ENCODE measurements at regions not wholly inside any gene's neighbourhood (a gene's known extent, or its start where the extent isn't known, plus 50 kb on each side); places are given as distances from the start of the nearest gene placed in this dataset.

DNA sequence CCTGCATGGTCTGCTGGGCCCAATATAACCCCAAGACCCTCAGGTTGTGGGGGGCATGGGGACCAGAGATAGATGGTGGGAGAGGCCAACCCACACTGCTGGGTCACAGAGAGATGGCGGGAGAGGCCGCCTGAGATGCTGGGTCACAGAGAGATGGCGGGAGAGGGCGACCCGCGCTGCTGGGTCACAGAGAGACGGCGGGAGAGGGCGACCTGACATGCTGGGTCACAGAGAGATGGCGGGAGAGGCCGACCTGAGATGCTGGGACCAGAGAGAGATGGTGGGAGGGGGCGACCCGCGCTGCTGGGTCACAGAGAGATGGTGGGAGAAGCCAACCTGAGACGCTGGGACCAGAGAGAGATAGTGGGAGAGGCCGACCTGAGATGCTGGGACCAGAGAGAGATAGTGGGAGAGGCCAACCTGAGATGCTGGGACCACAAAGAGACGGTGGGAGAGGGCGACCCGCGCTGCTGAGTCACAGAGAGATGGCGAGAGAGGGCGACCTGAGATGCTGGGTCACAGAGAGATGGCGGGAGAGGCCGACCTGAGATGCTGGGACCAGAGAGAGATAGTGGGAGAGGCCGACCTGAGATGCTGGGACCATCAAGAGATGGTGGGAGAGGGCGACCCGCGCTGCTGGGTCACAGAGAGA, 133.2 kb downstream of the DLL1 start:
- 91 to 95% methylated on average over 28 of the region's 28 CpGs for WGBS, 2 experiments (ENCODE audit: insufficient coverage in 2 of 2)
- Histone ChIP-seq H3K4me1 (ENCODE audit: control insufficient read depth, insufficient read depth, low read length, poor library complexity, severe bottlenecking) (peaks cover 4% of the 10 kb centered on the region), H3K36me3 (ENCODE audit: control insufficient read depth, insufficient read depth, low read length) (no peaks in the 10 kb centered on the region), H3K27ac (ENCODE audit: low read depth, low read length, severe bottlenecking) (no peak overlapping the region), H3K4me3 (ENCODE audit: extremely low read depth, insufficient read depth, low read length, poor library complexity, severe bottlenecking) (no peak overlapping the region), H3K9me3 (ENCODE audit: control insufficient read depth, low read length) (no peaks in the 10 kb centered on the region)

- 92 to 94% methylated on average over 32 to 34 of the region's 34 CpGs for WGBS, 2 experiments (ENCODE audit: insufficient coverage in 2 of 2)
- Histone ChIP-seq H3K36me3 (ENCODE audit: control insufficient read depth, insufficient read depth, low read length) (no peaks in the 10 kb centered on the region), H3K9me3 (ENCODE audit: control insufficient read depth, low read length) (no peaks in the 10 kb centered on the region), H3K4me3 (ENCODE audit: extremely low read depth, insufficient read depth, low read length, poor library complexity, severe bottlenecking) (no peak overlapping the region), H3K4me1 (ENCODE audit: control insufficient read depth, insufficient read depth, low read length, poor library complexity, severe bottlenecking) (peaks cover 8% of the 10 kb centered on the region), H3K27ac (ENCODE audit: low read depth, low read length, severe bottlenecking) (no peak overlapping the region)
These were observed 134.2 kb downstream of the DLL1 start for GRCh38 chr6:170156448-170157375.

DNA sequence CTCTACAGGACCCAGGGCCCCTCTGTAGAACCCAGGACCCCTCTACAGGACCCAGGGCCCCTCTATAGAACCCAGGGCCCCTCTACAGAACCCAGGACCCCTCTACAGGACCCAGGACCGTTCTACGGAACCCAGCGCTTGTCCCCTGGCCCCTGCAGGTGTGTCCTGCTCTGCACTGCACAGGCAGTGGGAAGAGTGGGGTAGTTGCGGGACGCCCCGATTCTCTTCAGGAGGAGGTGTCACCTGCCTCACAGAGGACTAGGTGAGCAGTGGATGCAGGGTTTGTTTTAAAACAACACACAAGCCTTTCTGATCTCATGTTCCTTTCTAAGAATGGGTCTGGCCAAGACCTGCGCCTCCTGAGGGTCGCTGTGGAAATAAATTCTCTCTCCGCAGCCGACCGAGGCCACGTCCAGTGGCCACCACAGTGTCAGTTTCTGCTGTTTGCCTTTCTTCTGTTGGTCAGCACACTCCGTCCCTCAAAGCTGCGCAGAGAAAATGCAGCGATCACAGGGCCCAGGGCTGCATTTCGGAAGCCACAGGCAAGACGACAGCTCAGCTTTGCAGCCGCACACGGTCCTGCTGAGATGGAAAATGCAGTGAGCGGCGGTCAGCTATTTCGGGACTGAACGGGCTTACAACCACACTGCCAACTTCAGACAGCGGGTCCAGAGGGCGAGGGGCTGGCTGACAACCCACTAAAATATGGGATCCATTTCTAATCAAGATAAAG, 135.2 kb downstream of the DLL1 start:
- Histone ChIP-seq H3K27ac (ENCODE audit: low read depth, low read length, severe bottlenecking) (no peak overlapping the region), H3K4me3 (ENCODE audit: extremely low read depth, insufficient read depth, low read length, poor library complexity, severe bottlenecking) (no peak overlapping the region), H3K9me3 (ENCODE audit: control insufficient read depth, low read length) (no peaks in the 10 kb centered on the region), H3K4me1 (ENCODE audit: control insufficient read depth, insufficient read depth, low read length, poor library complexity, severe bottlenecking) (peaks cover 8% of the 10 kb centered on the region), H3K36me3 (ENCODE audit: control insufficient read depth, insufficient read depth, low read length) (no peaks in the 10 kb centered on the region)
- 87 to 93% methylated on average over 15 to 17 of the region's 25 CpGs for WGBS, 2 experiments (ENCODE audit: insufficient coverage in 2 of 2)

DNA sequence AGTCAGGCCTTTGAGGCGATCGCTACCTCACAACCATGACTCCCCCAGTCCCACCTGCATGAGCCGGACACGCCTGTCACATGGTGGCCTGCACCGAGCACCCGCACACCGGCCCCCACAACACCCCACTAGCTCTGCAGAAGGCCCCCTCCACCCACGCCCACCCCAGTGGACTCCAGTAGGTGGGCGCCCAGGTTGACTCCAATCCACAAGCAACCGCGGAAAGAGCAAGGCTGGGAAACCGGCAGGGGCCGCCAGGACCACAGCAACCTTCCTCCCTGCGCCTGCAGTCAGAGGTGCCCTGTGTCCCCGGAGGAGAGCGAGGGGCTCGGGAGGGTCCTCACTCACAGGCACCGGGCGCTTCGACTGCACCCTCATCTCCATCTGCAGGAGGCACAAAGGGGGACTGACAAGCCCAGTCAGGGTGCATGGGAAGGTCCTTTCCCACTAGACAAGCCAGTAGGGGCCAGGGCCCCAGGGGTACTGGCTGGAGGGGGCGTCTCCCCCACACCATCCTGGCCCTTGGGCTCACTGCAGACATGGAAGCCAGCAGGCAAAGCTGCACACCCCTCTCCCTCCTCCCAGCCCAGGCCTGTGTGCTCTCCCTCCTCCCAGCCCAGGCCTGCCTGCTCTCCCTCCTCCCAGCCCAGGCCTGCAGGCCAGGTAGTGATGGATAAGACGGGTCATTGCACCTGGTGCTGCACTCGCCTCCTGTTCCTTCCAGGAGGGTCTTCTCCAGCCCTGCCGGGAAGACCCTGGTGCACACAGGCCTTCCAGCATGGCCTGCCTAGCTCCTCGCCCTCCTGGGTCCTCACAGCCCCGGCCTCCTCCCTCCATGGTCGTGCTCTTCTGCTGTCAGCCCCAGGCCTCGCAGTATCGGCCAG, 137.2 kb downstream of the DLL1 start:
- H3K27ac ChIP-seq (ENCODE audit: low read depth, low read length, severe bottlenecking), result no peak overlapping the region
- peaks cover 8% of the 10 kb centered on the region for H3K4me1 ChIP-seq (ENCODE audit: control insufficient read depth, insufficient read depth, low read length, poor library complexity, severe bottlenecking)
- H3K9me3 ChIP-seq (ENCODE audit: control insufficient read depth, low read length), result no peaks in the 10 kb centered on the region
- WGBS, 2 experiments (ENCODE audit: insufficient coverage in 2 of 2), result 81 to 82% methylated on average over 26 to 29 of the region's 29 CpGs
- no peak overlapping the region for H3K4me3 ChIP-seq (ENCODE audit: extremely low read depth, insufficient read depth, low read length, poor library complexity, severe bottlenecking)
- H3K36me3 ChIP-seq (ENCODE audit: control insufficient read depth, insufficient read depth, low read length), result no peaks in the 10 kb centered on the region

GRCh38 chr6:170152989-170153388, 137.9 kb downstream of the DLL1 start:
- H3K4me1 ChIP-seq (ENCODE audit: control insufficient read depth, insufficient read depth, low read length, poor library complexity, severe bottlenecking), result peaks cover 9% of the 10 kb centered on the region
- no peak overlapping the region for H3K4me3 ChIP-seq (ENCODE audit: extremely low read depth, insufficient read depth, low read length, poor library complexity, severe bottlenecking)
- H3K36me3 ChIP-seq (ENCODE audit: control insufficient read depth, insufficient read depth, low read length), result no peaks in the 10 kb centered on the region
- H3K9me3 ChIP-seq (ENCODE audit: control insufficient read depth, low read length), result no peaks in the 10 kb centered on the region
- WGBS, 2 experiments (ENCODE audit: insufficient coverage in 2 of 2), result 18 to 25% methylated on average over 3 to 5 of the region's 13 CpGs
- H3K27ac ChIP-seq (ENCODE audit: low read depth, low read length, severe bottlenecking), result peak overlapping the region; percentile 33

GRCh38 chr6:170152124-170152926, 138.6 kb downstream of the DLL1 start:
- H3K36me3 ChIP-seq (ENCODE audit: control insufficient read depth, insufficient read depth, low read length), result no peaks in the 10 kb centered on the region
- peaks cover 10% of the 10 kb centered on the region for H3K4me1 ChIP-seq (ENCODE audit: control insufficient read depth, insufficient read depth, low read length, poor library complexity, severe bottlenecking)
- WGBS, 2 experiments (ENCODE audit: insufficient coverage in 2 of 2), result 56 to 57% methylated on average over 33 to 35 of the region's 35 CpGs
- no peaks in the 10 kb centered on the region for H3K9me3 ChIP-seq (ENCODE audit: control insufficient read depth, low read length)
- peak overlapping the region; percentile 33 for H3K27ac ChIP-seq (ENCODE audit: low read depth, low read length, severe bottlenecking)
- no peak overlapping the region for H3K4me3 ChIP-seq (ENCODE audit: extremely low read depth, insufficient read depth, low read length, poor library complexity, severe bottlenecking)

- no peaks in the 10 kb centered on the region for H3K36me3 ChIP-seq (ENCODE audit: control insufficient read depth, insufficient read depth, low read length)
- 77 to 81% methylated on average over 10 to 12 of the region's 12 CpGs for WGBS, 2 experiments (ENCODE audit: insufficient coverage in 2 of 2)
These were observed 139.1 kb downstream of the DLL1 start for GRCh38 chr6:170151804-170152123.

DNA sequence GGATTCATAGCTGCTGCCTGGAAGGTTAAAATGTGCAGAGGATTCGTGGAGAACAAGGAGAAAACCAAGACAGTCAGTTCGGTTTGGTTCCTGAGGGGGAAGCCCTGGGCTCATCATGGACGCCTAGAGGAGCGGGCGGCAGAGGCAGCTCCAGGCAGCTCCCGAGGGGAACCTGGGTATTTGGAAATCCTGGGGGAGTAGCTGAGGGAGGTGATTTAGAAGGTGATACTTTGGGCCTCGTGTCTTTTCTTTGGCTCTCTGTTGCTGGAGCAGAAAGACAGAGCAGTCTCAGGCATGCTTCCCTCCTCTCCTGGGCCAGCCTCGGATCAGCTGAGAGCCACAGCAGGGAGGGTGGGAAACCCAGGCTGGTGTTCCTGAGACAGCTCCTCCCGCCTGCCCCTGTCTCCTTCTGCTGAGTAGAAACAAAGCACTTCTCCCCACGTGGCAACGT, 139.5 kb downstream of the DLL1 start:
- 72 to 73% methylated on average over 7 to 8 of the region's 11 CpGs for WGBS, 2 experiments (ENCODE audit: insufficient coverage in 2 of 2)
- no peaks in the 10 kb centered on the region for H3K9me3 ChIP-seq (ENCODE audit: control insufficient read depth, low read length)
- no peak overlapping the region for H3K27ac ChIP-seq (ENCODE audit: low read depth, low read length, severe bottlenecking)
- no peaks in the 10 kb centered on the region for H3K36me3 ChIP-seq (ENCODE audit: control insufficient read depth, insufficient read depth, low read length)
- H3K4me3 ChIP-seq (ENCODE audit: extremely low read depth, insufficient read depth, low read length, poor library complexity, severe bottlenecking), result no peak overlapping the region
- peaks cover 10% of the 10 kb centered on the region for H3K4me1 ChIP-seq (ENCODE audit: control insufficient read depth, insufficient read depth, low read length, poor library complexity, severe bottlenecking)

More at GRCh38 chr6:170151804-170152123, 139.1 kb downstream of the DLL1 start:
- Histone ChIP-seq H3K4me1 (ENCODE audit: control insufficient read depth, insufficient read depth, low read length, poor library complexity, severe bottlenecking) (peaks cover 10% of the 10 kb centered on the region), H3K27ac (ENCODE audit: low read depth, low read length, severe bottlenecking) (peak overlapping the region; percentile 33), H3K4me3 (ENCODE audit: extremely low read depth, insufficient read depth, low read length, poor library complexity, severe bottlenecking) (no peak overlapping the region), H3K9me3 (ENCODE audit: control insufficient read depth, low read length) (no peaks in the 10 kb centered on the region)

DNA sequence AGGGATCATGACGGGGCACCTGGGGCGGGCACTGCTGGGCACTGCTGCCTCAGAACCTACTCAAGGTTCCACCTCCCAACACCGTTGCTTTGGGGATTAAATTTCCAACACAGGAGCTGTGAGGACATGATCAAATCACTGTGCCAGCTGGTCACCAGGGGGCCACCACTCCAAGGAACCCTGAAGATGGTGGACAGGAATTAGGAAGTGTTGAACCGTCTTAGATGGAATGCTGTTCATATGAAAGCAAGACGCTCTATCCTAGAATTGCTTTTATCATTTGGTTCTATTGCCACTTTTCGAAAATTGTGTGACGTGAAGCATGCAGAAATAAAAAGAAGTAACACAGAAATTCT, 140.3 kb downstream of the DLL1 start:
- 88 to 90% methylated on average over 5 of the region's 7 CpGs for WGBS, 2 experiments (ENCODE audit: insufficient coverage in 2 of 2)
- Histone ChIP-seq H3K4me1 (ENCODE audit: control insufficient read depth, insufficient read depth, low read length, poor library complexity, severe bottlenecking) (peaks cover 10% of the 10 kb centered on the region), H3K4me3 (ENCODE audit: extremely low read depth, insufficient read depth, low read length, poor library complexity, severe bottlenecking) (no peak overlapping the region), H3K27ac (ENCODE audit: low read depth, low read length, severe bottlenecking) (no peak overlapping the region), H3K9me3 (ENCODE audit: control insufficient read depth, low read length) (no peaks in the 10 kb centered on the region), H3K36me3 (ENCODE audit: control insufficient read depth, insufficient read depth, low read length) (no peaks in the 10 kb centered on the region)

All from mesodermal cell (in vitro differentiated cells).